ENCODE measurements at regions not wholly inside any gene's neighbourhood (a gene's known extent, or its start where the extent isn't known, plus 50 kb on each side); places are given as distances from the start of the nearest gene placed in this dataset.

DNA sequence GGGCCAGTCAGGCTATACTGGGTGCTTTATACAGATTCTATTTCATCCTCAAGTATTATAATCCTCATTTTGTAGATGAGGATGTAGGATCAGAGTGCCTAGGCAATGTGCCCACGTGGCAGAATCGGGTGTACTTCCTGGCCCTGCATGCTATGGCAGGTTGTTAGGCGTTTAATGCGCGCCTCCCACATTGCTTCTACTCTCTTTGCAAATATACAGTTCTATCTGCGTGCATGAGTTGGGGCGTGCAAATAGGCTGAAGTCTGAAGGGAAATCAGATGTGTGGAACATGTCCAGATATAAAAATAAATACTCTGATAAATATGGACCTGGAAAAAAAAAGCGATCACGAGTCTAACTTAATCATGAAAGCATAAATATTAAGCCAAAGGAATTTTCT is 194.7 kb upstream of the FMN2 start:
- TF ChIP-seq, protein P1, sequence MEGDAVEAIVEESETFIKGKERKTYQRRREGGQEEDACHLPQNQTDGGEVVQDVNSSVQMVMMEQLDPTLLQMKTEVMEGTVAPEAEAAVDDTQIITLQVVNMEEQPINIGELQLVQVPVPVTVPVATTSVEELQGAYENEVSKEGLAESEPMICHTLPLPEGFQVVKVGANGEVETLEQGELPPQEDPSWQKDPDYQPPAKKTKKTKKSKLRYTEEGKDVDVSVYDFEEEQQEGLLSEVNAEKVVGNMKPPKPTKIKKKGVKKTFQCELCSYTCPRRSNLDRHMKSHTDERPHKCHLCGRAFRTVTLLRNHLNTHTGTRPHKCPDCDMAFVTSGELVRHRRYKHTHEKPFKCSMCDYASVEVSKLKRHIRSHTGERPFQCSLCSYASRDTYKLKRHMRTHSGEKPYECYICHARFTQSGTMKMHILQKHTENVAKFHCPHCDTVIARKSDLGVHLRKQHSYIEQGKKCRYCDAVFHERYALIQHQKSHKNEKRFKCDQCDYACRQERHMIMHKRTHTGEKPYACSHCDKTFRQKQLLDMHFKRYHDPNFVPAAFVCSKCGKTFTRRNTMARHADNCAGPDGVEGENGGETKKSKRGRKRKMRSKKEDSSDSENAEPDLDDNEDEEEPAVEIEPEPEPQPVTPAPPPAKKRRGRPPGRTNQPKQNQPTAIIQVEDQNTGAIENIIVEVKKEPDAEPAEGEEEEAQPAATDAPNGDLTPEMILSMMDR (IDR thresholded peaks at IDR 0.05 in 8 of 11, conservative IDR thresholded peaks at IDR 0.05 in 3 of 11) = no peak
- TF ChIP-seq POLR2A (IDR thresholded peaks at IDR 0.05) (no peak), POLR2AphosphoS5 (IDR thresholded peaks at IDR 0.05) (no peak)
